Liver (tissue), 8 donors: ENCODE measurements at regions not wholly inside any gene's neighbourhood (a gene's known extent, or its start where the extent isn't known, plus 50 kb on each side); places are given as distances from the start of the nearest gene placed in this dataset.
A peak's percentile ranks its signal among the peaks of the same experiment; 100 is the strongest.

Source experiments
- DNase-seq: peaks from one replicate; pipeline ENCODE4 v3.0.0-alpha.2; 2017; ENCODE audit warnings: low spot score
- H3K27ac ChIP-seq, 2 donors: one replicate each; pipeline ENCODE4 v1.7.0; 2013; ENCODE audit warnings: inconsistent platforms in 2 of 2, low read length in 2 of 2, control low read depth in 1 of 2, low read depth in 1 of 2, mild to moderate bottlenecking in 1 of 2
- H3K27me3 ChIP-seq, 4 donors: one replicate each; pipeline versions ENCODE4 v1.6.1 to v1.7.0; 2013; ENCODE audit warnings: low read length in 3 of 4, inconsistent platforms in 1 of 4, mild to moderate bottlenecking in 1 of 4, moderate library complexity in 1 of 4; ENCODE audit not compliant: control insufficient read depth in 4 of 4, insufficient read depth in 4 of 4
- H3K36me3 ChIP-seq, 4 donors: one replicate each; pipeline versions ENCODE4 v1.6.1 to v1.7.0; 2013; ENCODE audit warnings: low read length in 3 of 4, mild to moderate bottlenecking in 3 of 4, low read depth in 1 of 4, moderate library complexity in 1 of 4; ENCODE audit not compliant: control insufficient read depth in 4 of 4, insufficient read depth in 3 of 4
- H3K4me1 ChIP-seq, 4 donors: one replicate each; pipeline versions ENCODE4 v1.6.1 to v1.7.0; 2013; ENCODE audit warnings: low read length in 3 of 4, mild to moderate bottlenecking in 3 of 4, moderate library complexity in 1 of 4; ENCODE audit not compliant: control insufficient read depth in 4 of 4, insufficient read depth in 4 of 4
- H3K4me3 ChIP-seq, 3 donors: one replicate each; pipeline versions ENCODE4 v1.6.1 to v1.7.0; 2013; ENCODE audit warnings: low read length in 3 of 3, control low read depth in 1 of 3, low read depth in 1 of 3, mild to moderate bottlenecking in 1 of 3
- H3K9ac ChIP-seq, 2 donors: one replicate each; pipeline ENCODE4 v1.7.0; 2013; ENCODE audit warnings: low read length in 2 of 2, mild to moderate bottlenecking in 2 of 2, moderate library complexity in 2 of 2, control low read depth in 1 of 2, low read depth in 1 of 2
- H3K9me3 ChIP-seq, 4 donors: one replicate each; pipeline versions ENCODE4 v1.6.1 to v1.7.0; 2013; ENCODE audit warnings: low read length in 3 of 4; ENCODE audit not compliant: control insufficient read depth in 4 of 4
- ATF3 ChIP-seq: IDR thresholded peaks from 2 replicates; pipeline ENCODE4 v1.6.1; 2016; ENCODE audit warnings: antibody characterized with exemption
- CTCF ChIP-seq: fragments of 150-350 bp; IDR thresholded peaks from 2 replicates; pipeline ENCODE4 v1.5.1; 2017; ENCODE audit warnings: improper control_type of control experiment, low read depth, low read length; ENCODE audit not compliant: missing input control
- EGR1 ChIP-seq, 2 donors: IDR thresholded peaks; 2 replicates each; pipeline ENCODE4 v1.6.1; 2016 to 2018; ENCODE audit warnings: antibody characterized with exemption in 2 of 2, low read depth in 2 of 2
- FOXA1 ChIP-seq: IDR thresholded peaks from 2 replicates; pipeline ENCODE4 v1.6.1; 2016; ENCODE audit warnings: antibody characterized with exemption
- FOXA2 ChIP-seq: IDR thresholded peaks from 2 replicates; pipeline ENCODE4 v1.6.1; 2016; ENCODE audit warnings: antibody characterized with exemption
- GABPA ChIP-seq, 2 donors: IDR thresholded peaks in 1 of 2; conservative IDR thresholded peaks in 1 of 2; 2 replicates each; pipeline ENCODE4 v1.6.1; 2016; ENCODE audit warnings: antibody characterized with exemption in 2 of 2, mild to moderate bottlenecking in 1 of 2, moderate library complexity in 1 of 2
- HNF4A ChIP-seq, 2 donors: conservative IDR thresholded peaks; 2 replicates each; pipeline ENCODE4 v1.6.1; 2016; ENCODE audit warnings: antibody characterized with exemption in 2 of 2, mild to moderate bottlenecking in 2 of 2
- JUND ChIP-seq, 2 donors: IDR thresholded peaks; 2 replicates each; pipeline ENCODE4 v1.6.1; 2016; ENCODE audit warnings: antibody characterized with exemption in 2 of 2
- NR2F2 ChIP-seq: IDR thresholded peaks from 2 replicates; pipeline ENCODE4 v1.6.1; 2016; ENCODE audit warnings: antibody characterized with exemption
- RAD21 ChIP-seq, 2 donors: IDR thresholded peaks; 2 replicates each; pipeline ENCODE4 v1.6.1; 2016; ENCODE audit warnings: antibody characterized with exemption in 2 of 2, mild to moderate bottlenecking in 2 of 2
- RXRA ChIP-seq, 2 donors: IDR thresholded peaks; 2 replicates each; pipeline ENCODE4 v1.6.1; 2017 to 2018; ENCODE audit warnings: antibody characterized with exemption in 2 of 2, mild to moderate bottlenecking in 1 of 2
- SP1 ChIP-seq: IDR thresholded peaks from 2 replicates; pipeline ENCODE4 v1.6.1; 2018; ENCODE audit warnings: antibody characterized with exemption, mild to moderate bottlenecking
- YY1 ChIP-seq: IDR thresholded peaks from 2 replicates; pipeline ENCODE4 v1.6.1; 2016; ENCODE audit warnings: antibody characterized with exemption, mild to moderate bottlenecking
- WGBS: extraction: QIAGEN DNeasy Blood & Tissue Kit; methylation state at CpG from one replicate; pipeline ENCODE4 v1.1.7; 2013; 5-methylcytosine and 5-hydroxymethylcytosine counted together
- TF ChIP-seq, protein P1 (sequence below): IDR thresholded peaks from 2 replicates; pipeline ENCODE4 v1.6.1; 2016; ENCODE audit warnings: antibody characterized with exemption, mild to moderate bottlenecking
- donor health status: healthy.
- donor health status: healthy.
- donor health status: healthy.
- donor health status: healthy.
- donor health status: healthy.

DNA sequence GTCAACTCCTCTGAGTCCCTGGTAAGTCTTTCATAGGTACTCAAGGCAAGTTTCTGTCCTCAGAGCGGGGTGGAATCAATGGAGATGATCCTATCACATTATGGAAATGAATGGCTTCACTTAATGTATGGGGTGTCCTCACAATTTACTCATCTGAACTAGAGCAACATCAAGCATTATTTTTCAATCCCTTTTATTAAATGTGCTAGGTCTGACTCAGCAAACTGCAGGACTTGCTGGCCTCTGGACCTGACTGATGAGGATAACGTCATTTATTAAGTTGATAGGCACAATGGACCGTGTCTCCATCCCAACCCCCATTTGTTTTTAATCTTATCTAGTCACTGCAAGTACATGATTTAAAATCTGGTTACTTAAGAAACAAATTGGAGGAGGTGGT lies 259.2 kb downstream of the NUF2 start:
- DNase-seq = no peak

GRCh38 chr1:163583661-163584181 lies 262.0 kb downstream of the NUF2 start:
- Histone ChIP-seq H3K4me3 (no peak overlapping the region), H3K27me3 (no peaks in the 10 kb centered on the region)

More for the DNA sequence above, 259.2 kb downstream of the NUF2 start:
- H3K4me1 ChIP-seq = peaks cover 0 to 8% (median 3%) of the 10 kb centered on the region in 4 donors
- TF ChIP-seq, protein P1, sequence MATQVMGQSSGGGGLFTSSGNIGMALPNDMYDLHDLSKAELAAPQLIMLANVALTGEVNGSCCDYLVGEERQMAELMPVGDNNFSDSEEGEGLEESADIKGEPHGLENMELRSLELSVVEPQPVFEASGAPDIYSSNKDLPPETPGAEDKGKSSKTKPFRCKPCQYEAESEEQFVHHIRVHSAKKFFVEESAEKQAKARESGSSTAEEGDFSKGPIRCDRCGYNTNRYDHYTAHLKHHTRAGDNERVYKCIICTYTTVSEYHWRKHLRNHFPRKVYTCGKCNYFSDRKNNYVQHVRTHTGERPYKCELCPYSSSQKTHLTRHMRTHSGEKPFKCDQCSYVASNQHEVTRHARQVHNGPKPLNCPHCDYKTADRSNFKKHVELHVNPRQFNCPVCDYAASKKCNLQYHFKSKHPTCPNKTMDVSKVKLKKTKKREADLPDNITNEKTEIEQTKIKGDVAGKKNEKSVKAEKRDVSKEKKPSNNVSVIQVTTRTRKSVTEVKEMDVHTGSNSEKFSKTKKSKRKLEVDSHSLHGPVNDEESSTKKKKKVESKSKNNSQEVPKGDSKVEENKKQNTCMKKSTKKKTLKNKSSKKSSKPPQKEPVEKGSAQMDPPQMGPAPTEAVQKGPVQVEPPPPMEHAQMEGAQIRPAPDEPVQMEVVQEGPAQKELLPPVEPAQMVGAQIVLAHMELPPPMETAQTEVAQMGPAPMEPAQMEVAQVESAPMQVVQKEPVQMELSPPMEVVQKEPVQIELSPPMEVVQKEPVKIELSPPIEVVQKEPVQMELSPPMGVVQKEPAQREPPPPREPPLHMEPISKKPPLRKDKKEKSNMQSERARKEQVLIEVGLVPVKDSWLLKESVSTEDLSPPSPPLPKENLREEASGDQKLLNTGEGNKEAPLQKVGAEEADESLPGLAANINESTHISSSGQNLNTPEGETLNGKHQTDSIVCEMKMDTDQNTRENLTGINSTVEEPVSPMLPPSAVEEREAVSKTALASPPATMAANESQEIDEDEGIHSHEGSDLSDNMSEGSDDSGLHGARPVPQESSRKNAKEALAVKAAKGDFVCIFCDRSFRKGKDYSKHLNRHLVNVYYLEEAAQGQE = no peak
- no peak for TF ChIP-seq ATF3
- H3K36me3 ChIP-seq = no peaks in the 10 kb centered on the region
- WGBS = 69% methylated on average over 3 of the region's 3 CpGs
- no peak overlapping the region for H3K9ac ChIP-seq
- no peaks in the 10 kb centered on the region for H3K9me3 ChIP-seq
- H3K27ac ChIP-seq = no peak overlapping the region
- no peak overlapping the region for H3K4me3 ChIP-seq
- no peaks in the 10 kb centered on the region for H3K27me3 ChIP-seq

DNA sequence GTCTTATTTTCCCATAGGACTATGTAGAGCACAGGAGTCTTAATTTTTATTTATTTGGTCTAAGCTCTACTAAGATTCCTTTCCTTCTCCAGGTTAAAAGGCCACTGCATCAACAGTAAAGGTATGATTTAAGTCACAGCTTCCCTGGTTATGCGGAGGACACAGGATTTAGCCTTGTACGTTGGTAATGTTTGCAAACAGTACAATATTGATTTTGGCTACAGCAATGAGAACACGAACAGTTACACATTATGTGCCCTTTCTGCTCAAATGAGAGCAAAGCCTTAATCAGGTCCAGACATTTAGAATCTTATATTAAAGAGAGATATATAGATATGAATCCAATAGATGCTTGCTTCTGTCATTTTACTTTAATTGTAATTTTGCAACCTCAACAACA lies 264.0 kb downstream of the NUF2 start:
- H3K36me3 ChIP-seq = no peaks in the 10 kb centered on the region
- TF ChIP-seq RXRA (IDR thresholded peaks at IDR 0.05) (peak; percentile 15 to 48), JUND (IDR thresholded peaks at IDR 0.05) (no peak), CTCF (no peak), NR2F2 (no peak), SP1 (peak; percentile 72), HNF4A (conservative IDR thresholded peaks at IDR 0.05) (peak; percentile 31 to 57), FOXA1 (no peak), YY1 (no peak), RAD21 (IDR thresholded peaks at IDR 0.05) (peak; percentile 21 to 22), FOXA2 (peak; percentile 64), EGR1 (IDR thresholded peaks at IDR 0.05; ENCODE audit: low read depth in 2 of 2) (no peak), GABPA (IDR thresholded peaks at IDR 0.05 in 1 of 2, conservative IDR thresholded peaks at IDR 0.05 in 1 of 2) (no peak)
- no peak for DNase-seq
- no peaks in the 10 kb centered on the region for H3K9me3 ChIP-seq
- no peak overlapping the region for H3K4me3 ChIP-seq
- no peak overlapping the region for H3K27ac ChIP-seq
- 24% methylated on average over 3 of the region's 3 CpGs for WGBS
- H3K9ac ChIP-seq = no peak overlapping the region
- peaks cover 0 to 11% (median 7%) of the 10 kb centered on the region in 4 donors for H3K4me1 ChIP-seq
- no peaks in the 10 kb centered on the region for H3K27me3 ChIP-seq

More at GRCh38 chr1:163583661-163584181, 262.0 kb downstream of the NUF2 start:
- 57% methylated on average over 4 of the region's 4 CpGs for WGBS
- Histone ChIP-seq H3K9me3 (no peaks in the 10 kb centered on the region), H3K36me3 (no peaks in the 10 kb centered on the region), H3K9ac (no peak overlapping the region), H3K27ac (no peak overlapping the region), H3K4me1 (peaks cover 0 to 11% (median 7%) of the 10 kb centered on the region in 4 donors)
- DNase-seq = no peak
- TF ChIP-seq RXRA (IDR thresholded peaks at IDR 0.05) (peak in 1 of 2 donors; percentile 4), CTCF (no peak)
